HEK293T (cell line): ENCODE measurements at regions not wholly inside any gene's neighbourhood (a gene's known extent, or its start where the extent isn't known, plus 50 kb on each side); places are given as distances from the start of the nearest gene placed in this dataset.
"Not testable (repeated sequence)": the region's sequence is repeated elsewhere in the genome, so short reads cannot be mapped to it uniquely, and the experiment has no call there.

Experiments
- CTBP1 ChIP-seq: fragments of 450-650 bp; IDR thresholded peaks from 2 replicates; pipeline ENCODE4 v1.6.1; 2016; ENCODE audit warnings: borderline replicate concordance
- ELF4 ChIP-seq: fragments of 450-650 bp; IDR thresholded peaks from 2 replicates; pipeline ENCODE4 v1.6.1; 2017; ENCODE audit warnings: antibody characterized with exemption
- FOXK2 ChIP-seq: fragments of 450-650 bp; IDR thresholded peaks from 2 replicates; pipeline ENCODE4 v1.6.1; 2016; ENCODE audit warnings: mild to moderate bottlenecking
- FOXM1 ChIP-seq: fragments of 450-650 bp; IDR thresholded peaks from 2 replicates; pipeline ENCODE4 v1.6.1; 2017; ENCODE audit warnings: mild to moderate bottlenecking, borderline replicate concordance
- L3MBTL2 ChIP-seq: fragments of 450-650 bp; conservative IDR thresholded peaks from 2 replicates; pipeline ENCODE4 v1.6.1; 2016; ENCODE audit warnings: mild to moderate bottlenecking
- NFRKB ChIP-seq: fragments of 450-650 bp; IDR thresholded peaks from 2 replicates; pipeline ENCODE4 v1.6.1; 2016; ENCODE audit warnings: mild to moderate bottlenecking, moderate library complexity
- SP1 ChIP-seq: fragments of 450-650 bp; IDR thresholded peaks from 2 replicates; pipeline ENCODE4 v1.6.1; 2017
- TARDBP ChIP-seq: fragments of 450-650 bp; IDR thresholded peaks from 2 replicates; pipeline ENCODE4 v1.6.1; 2016
- ZNF384 ChIP-seq: fragments of 450-650 bp; IDR thresholded peaks from 2 replicates; pipeline ENCODE4 v1.6.1; 2016

DNA sequence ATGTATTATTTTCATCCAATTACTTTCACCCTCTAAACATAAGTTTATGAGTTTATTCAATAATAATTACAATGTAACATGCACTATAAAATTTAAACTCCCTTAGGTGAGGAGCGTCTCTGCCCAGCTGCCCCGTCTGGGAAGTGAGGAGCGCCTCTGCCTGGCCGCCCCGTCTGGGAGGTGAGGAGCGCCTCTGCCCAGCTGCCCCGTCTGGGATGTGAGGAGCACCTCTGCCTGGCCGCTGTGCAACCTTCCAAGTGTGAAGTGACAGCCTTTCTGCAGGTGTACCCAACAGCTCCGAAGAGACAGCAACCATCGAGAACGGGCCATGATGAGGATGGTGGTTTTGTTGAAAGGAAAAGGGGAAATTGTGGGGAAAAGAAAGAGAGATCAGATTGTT lies 618.9 kb upstream of the GHITM start:
- TF ChIP-seq CTBP1, NFRKB, ELF4, FOXM1, FOXK2, TARDBP, L3MBTL2, SP1, ZNF384: not testable (repeated sequence)
